Mammary epithelial cell (primary cell): ENCODE measurements at regions not wholly inside any gene's neighbourhood (a gene's known extent, or its start where the extent isn't known, plus 50 kb on each side); places are given as distances from the start of the nearest gene placed in this dataset.

Source experiments
- CTCF ChIP-seq, 2 donors: IDR thresholded peaks in 1 of 2; conservative IDR thresholded peaks in 1 of 2; 2 replicates each; pipeline ENCODE4 v1.5.1; 2011 to 2012; ENCODE audit warnings: inconsistent platforms in 2 of 2, low read length in 2 of 2, mild to moderate bottlenecking in 2 of 2, control low read depth in 1 of 2, low read depth in 1 of 2; ENCODE audit not compliant: insufficient read depth in 1 of 2; ENCODE audit errors: extremely low read depth in 1 of 2
- EZH2 ChIP-seq: IDR thresholded peaks from 2 replicates; pipeline ENCODE4 v1.6.1; 2012; ENCODE audit warnings: low read length, inconsistent platforms, borderline replicate concordance

- TF ChIP-seq CTCF (conservative IDR thresholded peaks at IDR 0.05 in 1 of 2, IDR thresholded peaks at IDR 0.05 in 1 of 2; ENCODE audit: extremely low read depth in 1 of 2, insufficient read depth in 1 of 2, low read depth in 1 of 2, low read length in 2 of 2) (no peak), EZH2 (no peak)
Observed at GRCh38 chr16:64215730-64216129, 906.1 kb downstream of the CDH11 start.
